HG03103 (cell line): ENCODE measurements at regions not wholly inside any gene's neighbourhood (a gene's known extent, or its start where the extent isn't known, plus 50 kb on each side); places are given as distances from the start of the nearest gene placed in this dataset.
"Not testable (repeated sequence)": the region's sequence is repeated elsewhere in the genome, so short reads cannot be mapped to it uniquely, and the experiment has no call there.

Experiments used
- ATAC-seq: cut with Tn5 transposase; IDR thresholded peaks from one replicate; pipeline ENCODE4 v1.9.1; 2021; ENCODE audit warnings: low read depth; ENCODE audit not compliant: unreplicated experiment

- ATAC-seq, result no peak
Measured at GRCh38 chr12:19760611-19761010, 321.3 kb downstream of the AEBP2 start.

GRCh38 chr12:19761463-19761862 is 322.2 kb downstream of the AEBP2 start:
- ATAC-seq, result no peak

GRCh38 chr12:19763488-19763887 is 324.2 kb downstream of the AEBP2 start:
- ATAC-seq, result no peak

- no peak for ATAC-seq
Measured at GRCh38 chr12:19764408-19764807, 325.1 kb downstream of the AEBP2 start.

- ATAC-seq, result no peak
Measured at GRCh38 chr12:19771858-19772257, 332.6 kb downstream of the AEBP2 start.

GRCh38 chr12:19772776-19773175 is 333.5 kb downstream of the AEBP2 start:
- no peak for ATAC-seq

- no peak for ATAC-seq
Measured at GRCh38 chr12:19775241-19775640, 335.9 kb downstream of the AEBP2 start.

- ATAC-seq, result not testable (repeated sequence)
Measured at GRCh38 chr12:19775976-19776375, 336.7 kb downstream of the AEBP2 start.

GRCh38 chr12:19778172-19778571 is 338.9 kb downstream of the AEBP2 start:
- ATAC-seq, result no peak

GRCh38 chr12:19778797-19779196 is 339.5 kb downstream of the AEBP2 start:
- no peak for ATAC-seq

- no peak for ATAC-seq
Measured at GRCh38 chr12:19779395-19780056, 340.2 kb downstream of the AEBP2 start.

- ATAC-seq, result no peak
Measured at GRCh38 chr12:19780460-19780859, 341.2 kb downstream of the AEBP2 start.

- no peak for ATAC-seq
Measured at GRCh38 chr12:19783547-19784444, 344.5 kb downstream of the AEBP2 start.

- no peak for ATAC-seq
Measured at GRCh38 chr12:19792028-19792427, 352.7 kb downstream of the AEBP2 start.

- ATAC-seq, result no peak
Measured at GRCh38 chr12:19794116-19794515, 354.8 kb downstream of the AEBP2 start.

GRCh38 chr12:19799216-19799615 is 359.9 kb downstream of the AEBP2 start:
- no peak for ATAC-seq

- no peak for ATAC-seq
Measured at GRCh38 chr12:19799895-19800602, 360.8 kb downstream of the AEBP2 start.

GRCh38 chr12:19800884-19801283 is 361.6 kb downstream of the AEBP2 start:
- ATAC-seq, result no peak

GRCh38 chr12:19801941-19802340 is 362.6 kb downstream of the AEBP2 start:
- no peak for ATAC-seq

GRCh38 chr12:19802915-19803314 is 363.6 kb downstream of the AEBP2 start:
- ATAC-seq, result no peak

- no peak for ATAC-seq
Measured at GRCh38 chr12:19804737-19805136, 365.4 kb downstream of the AEBP2 start.
